DND-41 (cell line): ENCODE measurements at regions not wholly inside any gene's neighbourhood (a gene's known extent, or its start where the extent isn't known, plus 50 kb on each side); places are given as distances from the start of the nearest gene placed in this dataset.

ENCODE experiments used
- EZH2 ChIP-seq: IDR thresholded peaks from 3 replicates; pipeline ENCODE4 v1.6.1; 2012; ENCODE audit warnings: borderline replicate concordance, low read depth, mild to moderate bottlenecking, moderate library complexity, low read length, inconsistent platforms; ENCODE audit not compliant: severe bottlenecking
- TF ChIP-seq, protein P1 (sequence below): IDR thresholded peaks from 2 replicates; pipeline ENCODE4 v1.5.1; 2012; ENCODE audit warnings: borderline replicate concordance, low read length, moderate library complexity, mild to moderate bottlenecking; ENCODE audit not compliant: poor library complexity, severe bottlenecking; ENCODE audit errors: extremely low read depth

GRCh38 chr3:164401923-164402322 is 676.4 kb downstream of the SI start:
- no peak for TF ChIP-seq EZH2
- TF ChIP-seq, protein P1, sequence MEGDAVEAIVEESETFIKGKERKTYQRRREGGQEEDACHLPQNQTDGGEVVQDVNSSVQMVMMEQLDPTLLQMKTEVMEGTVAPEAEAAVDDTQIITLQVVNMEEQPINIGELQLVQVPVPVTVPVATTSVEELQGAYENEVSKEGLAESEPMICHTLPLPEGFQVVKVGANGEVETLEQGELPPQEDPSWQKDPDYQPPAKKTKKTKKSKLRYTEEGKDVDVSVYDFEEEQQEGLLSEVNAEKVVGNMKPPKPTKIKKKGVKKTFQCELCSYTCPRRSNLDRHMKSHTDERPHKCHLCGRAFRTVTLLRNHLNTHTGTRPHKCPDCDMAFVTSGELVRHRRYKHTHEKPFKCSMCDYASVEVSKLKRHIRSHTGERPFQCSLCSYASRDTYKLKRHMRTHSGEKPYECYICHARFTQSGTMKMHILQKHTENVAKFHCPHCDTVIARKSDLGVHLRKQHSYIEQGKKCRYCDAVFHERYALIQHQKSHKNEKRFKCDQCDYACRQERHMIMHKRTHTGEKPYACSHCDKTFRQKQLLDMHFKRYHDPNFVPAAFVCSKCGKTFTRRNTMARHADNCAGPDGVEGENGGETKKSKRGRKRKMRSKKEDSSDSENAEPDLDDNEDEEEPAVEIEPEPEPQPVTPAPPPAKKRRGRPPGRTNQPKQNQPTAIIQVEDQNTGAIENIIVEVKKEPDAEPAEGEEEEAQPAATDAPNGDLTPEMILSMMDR, result no peak
